Thoracic aorta (tissue), 2 donors: ENCODE measurements at regions not wholly inside any gene's neighbourhood (a gene's known extent, or its start where the extent isn't known, plus 50 kb on each side); places are given as distances from the start of the nearest gene placed in this dataset.

Source experiments
- ATAC-seq: fragments of 150-250 bp; one replicate; pipeline ENCODE4 v1.8.0; 2017; ENCODE audit warnings: low read depth; ENCODE audit not compliant: insufficient number of reproducible peaks, low FRiP score
- DNase-seq: peaks from one replicate; pipeline ENCODE4 v3.0.0-alpha.2; 2020; ENCODE audit warnings: low spot score
- H3K27ac ChIP-seq, 2 donors: fragments of 200-600 bp; sonication (generic); 1 replicate in 1 of 2; 2 replicates in 1 of 2; pipeline ENCODE4 v1.5.1; 2016; ENCODE audit warnings: mild to moderate bottlenecking in 2 of 2, moderate library complexity in 2 of 2
- H3K27me3 ChIP-seq: fragments of 200-600 bp; sonication (generic); replicated peaks from 2 replicates; pipeline ENCODE4 v1.6.0; 2016; ENCODE audit warnings: mild to moderate bottlenecking; ENCODE audit not compliant: insufficient read depth
- H3K36me3 ChIP-seq: fragments of 200-600 bp; sonication (generic); one replicate; pipeline ENCODE4 v1.5.1; 2016
- H3K4me1 ChIP-seq, 2 donors: fragments of 200-600 bp; sonication (generic); 1 replicate in 1 of 2; 2 replicates in 1 of 2; pipeline versions ENCODE4 v1.5.1 to v1.6.0; 2016; ENCODE audit warnings: low read depth in 2 of 2, mild to moderate bottlenecking in 1 of 2; ENCODE audit not compliant: control insufficient read depth in 1 of 2
- H3K4me3 ChIP-seq: fragments of 200-600 bp; sonication (generic); 2 replicates; pipeline ENCODE4 v1.5.1; 2016; ENCODE audit warnings: mild to moderate bottlenecking
- H3K9me3 ChIP-seq: fragments of 200-600 bp; sonication (generic); 2 replicates; pipeline ENCODE4 v1.5.1; 2016
- CTCF ChIP-seq: fragments of 200-600 bp; sonication (generic); IDR thresholded peaks from one replicate; pipeline ENCODE4 v1.5.1; 2019; ENCODE audit warnings: antibody characterized with exemption

- H3K4me1 ChIP-seq, result no peaks in the 10 kb centered on the region
- DNase-seq (no peak), ATAC-seq (no peak)
- H3K9me3 ChIP-seq, result no peaks in the 10 kb centered on the region
- no peaks in the 10 kb centered on the region for H3K27me3 ChIP-seq
- no peaks in the 10 kb centered on the region for H3K36me3 ChIP-seq
- TF ChIP-seq CTCF, result no peak
- H3K4me3 ChIP-seq, result no peak overlapping the region
- no peak overlapping the region for H3K27ac ChIP-seq
Observed at GRCh38 chr10:8398771-8399170, 344.3 kb downstream of the GATA3 start.

- DNase-seq (no peak), ATAC-seq (no peak)
- H3K9me3 ChIP-seq, result no peaks in the 10 kb centered on the region
- TF ChIP-seq CTCF, result no peak
- H3K27ac ChIP-seq, result no peak overlapping the region
- H3K4me3 ChIP-seq, result no peak overlapping the region
- H3K27me3 ChIP-seq, result no peaks in the 10 kb centered on the region
- no peaks in the 10 kb centered on the region for H3K36me3 ChIP-seq
- H3K4me1 ChIP-seq, result no peaks in the 10 kb centered on the region
Observed at GRCh38 chr10:8400151-8400550, 345.7 kb downstream of the GATA3 start.

GRCh38 chr10:8400892-8401291 lies 346.4 kb downstream of the GATA3 start:
- Histone ChIP-seq H3K4me3 (no peak overlapping the region), H3K36me3 (no peaks in the 10 kb centered on the region), H3K27ac (no peak overlapping the region), H3K27me3 (no peaks in the 10 kb centered on the region), H3K9me3 (no peaks in the 10 kb centered on the region), H3K4me1 (no peaks in the 10 kb centered on the region)
- DNase-seq (no peak), ATAC-seq (no peak)
- no peak for TF ChIP-seq CTCF

GRCh38 chr10:8401531-8401930 lies 347.0 kb downstream of the GATA3 start:
- ATAC-seq, result no peak
- Histone ChIP-seq H3K36me3 (no peaks in the 10 kb centered on the region), H3K4me3 (no peak overlapping the region), H3K27ac (no peak overlapping the region), H3K27me3 (no peaks in the 10 kb centered on the region), H3K4me1 (no peaks in the 10 kb centered on the region), H3K9me3 (no peaks in the 10 kb centered on the region)
- no peak for TF ChIP-seq CTCF
- DNase-seq, result no peak

GRCh38 chr10:8402576-8402975 lies 348.1 kb downstream of the GATA3 start:
- TF ChIP-seq CTCF, result no peak
- Histone ChIP-seq H3K4me3 (no peak overlapping the region), H3K27me3 (no peaks in the 10 kb centered on the region), H3K4me1 (no peaks in the 10 kb centered on the region), H3K36me3 (no peaks in the 10 kb centered on the region), H3K27ac (no peak overlapping the region), H3K9me3 (no peaks in the 10 kb centered on the region)
- DNase-seq (no peak), ATAC-seq (no peak)
